SK-N-SH (cell line): ENCODE measurements at regions not wholly inside any gene's neighbourhood (a gene's known extent, or its start where the extent isn't known, plus 50 kb on each side); places are given as distances from the start of the nearest gene placed in this dataset.

Source experiments
- CTCF ChIA-PET: fragments of 300-600, 350-600 bp; formaldehyde crosslinking; extraction: SDS; loops from one replicate; lab custom pipeline; 2021; lab: Yijun Ruan, JAX
- POLR2A ChIA-PET: fragments of 350-600 bp; sonication (Branson Sonifier 250); formaldehyde crosslinking; extraction: SDS; loops from one replicate; lab custom pipeline; 2020; ENCODE audit warnings: antibody characterized with exemption, inconsistent platforms; lab: Yijun Ruan, JAX
- DNase-seq: peaks from one replicate; pipeline ENCODE4 v3.0.0; 2012
- H2AFZ ChIP-seq: fragments of 200-600 bp; sonication (generic); 2 replicates; pipeline ENCODE4 v1.8.1; 2016; ENCODE audit warnings: antibody characterized with exemption, mild to moderate bottlenecking, low read depth
- H3F3A ChIP-seq: fragments of 200-600 bp; sonication (generic); replicated peaks from 2 replicates; pipeline ENCODE3; 2016; ENCODE audit warnings: antibody characterized with exemption, mild to moderate bottlenecking; ENCODE audit not compliant: insufficient read depth
- H3K27ac ChIP-seq, 2 experiments: fragments of 200-500 bp in 1 of 2; fragments of 200-600 bp in 1 of 2; sonication (Bioruptor generic) in 1 of 2; sonication (generic), shearing (Covaris generic) in 1 of 2; 2 replicates each; pipeline versions ENCODE4 v1.5.1 to v1.6.1; 2014 to 2016; ENCODE audit warnings: low read depth in 2 of 2, inconsistent platforms in 1 of 2, low read length in 1 of 2, mild to moderate bottlenecking in 1 of 2, mixed read lengths in 1 of 2
- H3K27me3 ChIP-seq: fragments of 200-600 bp; sonication (generic), shearing (Covaris generic); 2 replicates; pipeline ENCODE4 v1.6.1; 2016; ENCODE audit warnings: mixed run types; ENCODE audit not compliant: insufficient read depth
- H3K36me3 ChIP-seq, 2 experiments: fragments of 200-500 bp in 1 of 2; fragments of 200-600 bp in 1 of 2; sonication (Bioruptor generic) in 1 of 2; sonication (generic) in 1 of 2; replicated peaks in 1 of 2; 2 replicates each; pipeline versions ENCODE3 to v1.5.1; 2014 to 2016; ENCODE audit warnings: low read length in 1 of 2, mild to moderate bottlenecking in 1 of 2; ENCODE audit not compliant: insufficient read depth in 2 of 2, control insufficient read depth in 1 of 2
- H3K4me1 ChIP-seq, 2 experiments: fragments of 200-500 bp in 1 of 2; fragments of 200-600 bp in 1 of 2; sonication (Bioruptor generic) in 1 of 2; sonication (generic), shearing (Covaris generic) in 1 of 2; 2 replicates each; pipeline versions ENCODE4 v1.5.1 to v1.6.1; 2014 to 2016; ENCODE audit warnings: low read depth in 1 of 2, low read length in 1 of 2, mixed run types in 1 of 2; ENCODE audit not compliant: insufficient read depth in 2 of 2, control insufficient read depth in 1 of 2
- H3K4me2 ChIP-seq: fragments of 200-600 bp; sonication (generic), shearing (Covaris generic); 2 replicates; pipeline ENCODE4 v1.6.1; 2017; ENCODE audit warnings: mixed run types
- H3K4me3 ChIP-seq, 2 experiments: fragments of 200-500 bp in 1 of 2; fragments of 200-600 bp in 1 of 2; sonication (Bioruptor generic) in 1 of 2; sonication (generic), shearing (Covaris generic) in 1 of 2; 2 replicates each; pipeline versions ENCODE4 v1.5.1 to v1.8.1; 2014 to 2016; ENCODE audit warnings: low read depth in 2 of 2, inconsistent platforms in 1 of 2, low read length in 1 of 2, mild to moderate bottlenecking in 1 of 2, mixed read lengths in 1 of 2, moderate library complexity in 1 of 2
- H3K79me2 ChIP-seq: fragments of 200-600 bp; sonication (generic); 2 replicates; pipeline ENCODE4 v1.8.1; 2017; ENCODE audit warnings: mild to moderate bottlenecking; ENCODE audit not compliant: insufficient read depth
- H3K9ac ChIP-seq: fragments of 200-600 bp; sonication (generic); 2 replicates; pipeline ENCODE4 v1.6.1; 2017; ENCODE audit warnings: mixed run types
- H3K9me2 ChIP-seq: fragments of 200-600 bp; sonication (generic); 2 replicates; pipeline ENCODE4 v1.6.1; 2017; ENCODE audit warnings: mixed run types
- H3K9me3 ChIP-seq: fragments of 200-600 bp; sonication (generic); 2 replicates; pipeline ENCODE4 v1.6.1; 2017; ENCODE audit warnings: mixed run types, mild to moderate bottlenecking, moderate library complexity
- H4K20me1 ChIP-seq: fragments of 200-600 bp; sonication (generic); 2 replicates; pipeline ENCODE4 v1.6.1; 2017; ENCODE audit warnings: mild to moderate bottlenecking, mixed run types; ENCODE audit not compliant: insufficient read depth
- CHD2 ChIP-seq: fragments of 150-350 bp; IDR thresholded peaks from 2 replicates; pipeline ENCODE4 v1.6.1; 2018; ENCODE audit warnings: low read length; ENCODE audit not compliant: partially characterized antibody
- CTCF ChIP-seq: fragments of 200-600 bp; sonication (generic); IDR thresholded peaks from 2 replicates; pipeline ENCODE4 v1.6.1; 2017; ENCODE audit warnings: antibody characterized with exemption, mild to moderate bottlenecking, moderate library complexity
- FOXM1 ChIP-seq: IDR thresholded peaks from 2 replicates; pipeline ENCODE4 v1.4.0; 2012; ENCODE audit warnings: low read depth, mild to moderate bottlenecking
- IRF3 ChIP-seq: fragments of 150-350 bp; IDR thresholded peaks from 2 replicates; pipeline ENCODE4 v1.6.1; 2016; ENCODE audit warnings: mild to moderate bottlenecking, low read depth, low read length
- NFIC ChIP-seq: IDR thresholded peaks from 2 replicates; pipeline ENCODE4 v1.4.0; 2012; ENCODE audit warnings: borderline replicate concordance
- PBX3 ChIP-seq: IDR thresholded peaks from 2 replicates; pipeline ENCODE4; 2012
- POLR2AphosphoS5 ChIP-seq: IDR thresholded peaks from 2 replicates; pipeline ENCODE4 v1.6.1; 2012; ENCODE audit warnings: low read depth, low read length
- RCOR1 ChIP-seq: fragments of 150-350 bp; IDR thresholded peaks from 2 replicates; pipeline ENCODE4 v1.6.1; 2017; ENCODE audit warnings: antibody characterized with exemption, low read length
- RXRA ChIP-seq: IDR thresholded peaks from 2 replicates; pipeline ENCODE4 v1.4.0; 2012; ENCODE audit warnings: low read depth, mild to moderate bottlenecking, borderline replicate concordance
- SIN3A ChIP-seq: IDR thresholded peaks from 2 replicates; pipeline ENCODE4 v1.6.1; 2012; ENCODE audit warnings: low read depth, mild to moderate bottlenecking, low read length, moderate library complexity, borderline replicate concordance
- SMC3 ChIP-seq: IDR thresholded peaks from 2 replicates; pipeline ENCODE4 v1.6.1; 2012; ENCODE audit warnings: low read depth, low read length, improper control_type of control experiment
- TCF12 ChIP-seq: IDR thresholded peaks from 2 replicates; pipeline ENCODE4 v1.4.0; 2012
- TEAD4 ChIP-seq: IDR thresholded peaks from 2 replicates; pipeline ENCODE4 v1.4.0; 2012; ENCODE audit warnings: mild to moderate bottlenecking, borderline replicate concordance; ENCODE audit not compliant: insufficient read depth
- USF1 ChIP-seq: IDR thresholded peaks from 2 replicates; pipeline ENCODE4 v1.4.0; 2012; ENCODE audit warnings: low read depth, borderline replicate concordance
- USF2 ChIP-seq: fragments of 150-350 bp; IDR thresholded peaks from 2 replicates; pipeline ENCODE4 v1.6.1; 2017; ENCODE audit warnings: antibody characterized with exemption, low read length, low read depth, borderline replicate concordance
- YY1 ChIP-seq: IDR thresholded peaks from 2 replicates; pipeline ENCODE4 v1.4.0; 2012; ENCODE audit warnings: low read depth, mild to moderate bottlenecking
- ZBTB33 ChIP-seq: IDR thresholded peaks from 2 replicates; pipeline ENCODE4 v1.4.0; 2012; ENCODE audit warnings: low read depth, borderline replicate concordance
- WGBS: methylation state at CpG from one replicate; pipeline ENCODE4 v1.1.6; 2017; ENCODE audit warnings: low lambda C conversion rate; 5-methylcytosine and 5-hydroxymethylcytosine counted together

- TF ChIP-seq USF2: no peak
These were observed 202.3 kb upstream of the RPL38 start (continued) for GRCh38 chr17:74001145-74001544.

- no peaks in the 10 kb centered on the region; a peak in 1 of 4 replicates for H3K4me1 ChIP-seq
- no peak overlapping the region for H3K27ac ChIP-seq
- TF ChIP-seq RCOR1: no peak
- TF ChIP-seq SMC3: no peak
- no peak for TF ChIP-seq POLR2AphosphoS5
- TF ChIP-seq CHD2: no peak
- TF ChIP-seq RXRA: no peak
- TF ChIP-seq SIN3A: no peak
- TF ChIP-seq USF1: no peak
- TF ChIP-seq CTCF: no peak
- TF ChIP-seq IRF3: no peak
- TF ChIP-seq TEAD4: no peak
- no peak for TF ChIP-seq FOXM1
- TF ChIP-seq PBX3: no peak
- no peak for TF ChIP-seq USF2
- TF ChIP-seq YY1: no peak
- TF ChIP-seq NFIC: no peak
- TF ChIP-seq TCF12: no peak
- no peak for TF ChIP-seq ZBTB33
- no peaks in the 10 kb centered on the region for H3K36me3 ChIP-seq
- H2AFZ ChIP-seq: no peak overlapping the region
- no peaks in the 10 kb centered on the region for H3K79me2 ChIP-seq
- no peak for DNase-seq
- H3K9ac ChIP-seq: no peak overlapping the region
- no peaks in the 10 kb centered on the region for H3K9me2 ChIP-seq
- H3F3A ChIP-seq: no peaks in the 10 kb centered on the region
- H3K4me2 ChIP-seq: no peak overlapping the region
- WGBS: 61% methylated on average over 5 of the region's 5 CpGs
- POLR2A ChIA-PET: no interaction called here
- H3K9me3 ChIP-seq: no peaks in the 10 kb centered on the region
- CTCF ChIA-PET: interaction anchor here (1.0 to 6.7 kb wide), 2 partner anchors 8 to 88 kb away, joined by 3 to 67 read pairs; no protein-coding TSS in a partner anchor
- no peak overlapping the region for H3K4me3 ChIP-seq
- no peaks in the 10 kb centered on the region for H3K27me3 ChIP-seq
- H4K20me1 ChIP-seq: no peaks in the 10 kb centered on the region
These were observed 201.2 kb upstream of the RPL38 start for GRCh38 chr17:74002241-74002640.
